ENCODE measurements at regions not wholly inside any gene's neighbourhood (a gene's known extent, or its start where the extent isn't known, plus 50 kb on each side); places are given as distances from the start of the nearest gene placed in this dataset.

DNA sequence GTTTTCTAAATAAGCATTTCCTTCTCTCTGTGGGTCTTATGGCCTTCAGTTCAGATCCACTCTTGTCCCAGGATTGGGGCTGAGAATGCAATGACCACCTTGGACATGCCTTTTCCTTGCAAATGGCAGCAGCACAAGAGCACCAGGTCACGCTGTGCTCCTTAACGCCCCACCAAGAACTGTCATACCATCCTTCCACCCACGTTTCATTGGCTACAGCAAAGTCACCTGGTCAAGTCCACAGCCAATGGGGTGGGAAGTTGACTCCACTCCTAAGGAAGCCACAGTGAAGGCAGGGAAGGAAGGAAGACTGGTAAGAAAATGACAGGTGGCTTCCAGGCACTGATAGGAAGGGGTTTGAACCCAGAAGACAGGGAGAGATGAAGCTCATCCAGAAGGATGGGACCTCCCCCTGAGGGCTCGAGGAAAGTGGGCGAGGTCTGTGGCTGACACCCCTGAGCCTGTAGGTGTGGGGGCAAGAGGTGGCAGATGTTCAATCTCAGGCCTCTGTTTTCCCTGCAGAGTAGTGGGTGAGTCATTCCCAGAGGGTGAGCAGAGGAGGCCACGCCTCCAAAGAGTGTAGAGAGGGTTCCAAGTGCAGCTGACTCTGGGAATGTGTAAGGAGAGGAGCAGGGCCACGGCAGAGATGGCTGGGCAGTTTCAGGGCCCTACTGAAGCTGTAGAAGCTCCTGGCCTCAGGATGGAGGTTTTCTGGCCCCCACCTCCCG lies 113.5 kb upstream of the VRK1 start:
- H3K4me1 Mint-ChIP-seq (ENCODE audit: unreplicated experiment): peaks cover 4% of the 10 kb centered on the region
- H3K36me3 Mint-ChIP-seq: no peaks in the 10 kb centered on the region
- H3K27ac Mint-ChIP-seq: no peak overlapping the region
- no peak overlapping the region for H3K4me3 Mint-ChIP-seq
- TF ChIP-seq, protein P1, sequence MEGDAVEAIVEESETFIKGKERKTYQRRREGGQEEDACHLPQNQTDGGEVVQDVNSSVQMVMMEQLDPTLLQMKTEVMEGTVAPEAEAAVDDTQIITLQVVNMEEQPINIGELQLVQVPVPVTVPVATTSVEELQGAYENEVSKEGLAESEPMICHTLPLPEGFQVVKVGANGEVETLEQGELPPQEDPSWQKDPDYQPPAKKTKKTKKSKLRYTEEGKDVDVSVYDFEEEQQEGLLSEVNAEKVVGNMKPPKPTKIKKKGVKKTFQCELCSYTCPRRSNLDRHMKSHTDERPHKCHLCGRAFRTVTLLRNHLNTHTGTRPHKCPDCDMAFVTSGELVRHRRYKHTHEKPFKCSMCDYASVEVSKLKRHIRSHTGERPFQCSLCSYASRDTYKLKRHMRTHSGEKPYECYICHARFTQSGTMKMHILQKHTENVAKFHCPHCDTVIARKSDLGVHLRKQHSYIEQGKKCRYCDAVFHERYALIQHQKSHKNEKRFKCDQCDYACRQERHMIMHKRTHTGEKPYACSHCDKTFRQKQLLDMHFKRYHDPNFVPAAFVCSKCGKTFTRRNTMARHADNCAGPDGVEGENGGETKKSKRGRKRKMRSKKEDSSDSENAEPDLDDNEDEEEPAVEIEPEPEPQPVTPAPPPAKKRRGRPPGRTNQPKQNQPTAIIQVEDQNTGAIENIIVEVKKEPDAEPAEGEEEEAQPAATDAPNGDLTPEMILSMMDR (conservative IDR thresholded peaks at IDR 0.05): no peak
- peaks cover 12% of the 10 kb centered on the region for H3K27me3 Mint-ChIP-seq
- DNase-seq (ENCODE audit: extremely low spot score, unreplicated experiment): no peak
- H3K9me3 Mint-ChIP-seq: no peaks in the 10 kb centered on the region

DNA sequence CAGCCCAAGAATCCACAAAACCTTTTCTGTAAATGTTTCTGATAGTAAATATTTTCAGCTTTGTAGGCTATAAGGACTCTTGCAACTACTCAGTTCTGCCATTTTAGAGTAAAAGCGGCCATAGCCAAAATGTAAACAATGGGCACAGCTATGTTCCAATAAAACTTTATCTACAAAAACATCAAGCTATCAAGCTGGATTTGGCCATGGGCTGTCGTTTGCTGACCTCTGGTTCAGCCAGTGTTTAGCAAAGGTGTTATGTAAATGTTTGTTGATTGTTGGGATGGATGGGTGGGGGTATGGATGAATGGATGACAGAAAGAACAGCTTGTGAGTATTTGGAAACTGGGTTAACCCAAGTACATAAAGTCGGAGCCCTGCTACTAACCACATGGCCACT lies 111.1 kb upstream of the VRK1 start:
- Mint-ChIP-seq H3K36me3 (no peaks in the 10 kb centered on the region), H3K27me3 (peaks cover 8% of the 10 kb centered on the region), H3K9me3 (no peaks in the 10 kb centered on the region), H3K4me1 (ENCODE audit: unreplicated experiment) (peaks cover 8% of the 10 kb centered on the region), H3K4me3 (no peak overlapping the region), H3K27ac (no peak overlapping the region)
- DNase-seq (ENCODE audit: extremely low spot score, unreplicated experiment): no peak
- TF ChIP-seq, protein P1 (conservative IDR thresholded peaks at IDR 0.05): no peak

DNA sequence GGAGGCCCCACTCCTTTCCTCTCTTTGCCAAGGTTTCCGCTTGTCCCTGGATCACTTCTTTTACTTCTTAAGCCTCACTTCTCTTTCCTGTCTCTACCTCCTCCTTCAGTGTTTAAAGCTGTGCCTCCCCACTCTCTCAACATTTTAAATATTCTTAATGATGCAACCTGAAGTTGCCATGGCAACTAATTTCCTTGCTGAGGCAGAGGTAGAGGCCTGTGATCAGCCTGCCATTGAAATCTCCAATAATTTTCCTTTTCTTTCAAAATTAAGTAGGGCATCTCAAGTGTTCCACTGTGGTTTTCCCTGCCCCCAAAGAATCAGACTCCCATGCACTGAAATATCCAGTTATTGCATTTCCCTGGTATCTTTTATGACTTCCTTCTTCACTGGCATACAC lies 108.6 kb upstream of the VRK1 start:
- peaks cover 8% of the 10 kb centered on the region for H3K4me1 Mint-ChIP-seq (ENCODE audit: unreplicated experiment)
- no peak overlapping the region for H3K4me3 Mint-ChIP-seq
- no peaks in the 10 kb centered on the region for H3K36me3 Mint-ChIP-seq
- no peak for DNase-seq (ENCODE audit: extremely low spot score, unreplicated experiment)
- no peak overlapping the region for H3K27ac Mint-ChIP-seq
- TF ChIP-seq, protein P1 (conservative IDR thresholded peaks at IDR 0.05): no peak
- H3K27me3 Mint-ChIP-seq: peaks cover 3% of the 10 kb centered on the region
- H3K9me3 Mint-ChIP-seq: no peaks in the 10 kb centered on the region

DNA sequence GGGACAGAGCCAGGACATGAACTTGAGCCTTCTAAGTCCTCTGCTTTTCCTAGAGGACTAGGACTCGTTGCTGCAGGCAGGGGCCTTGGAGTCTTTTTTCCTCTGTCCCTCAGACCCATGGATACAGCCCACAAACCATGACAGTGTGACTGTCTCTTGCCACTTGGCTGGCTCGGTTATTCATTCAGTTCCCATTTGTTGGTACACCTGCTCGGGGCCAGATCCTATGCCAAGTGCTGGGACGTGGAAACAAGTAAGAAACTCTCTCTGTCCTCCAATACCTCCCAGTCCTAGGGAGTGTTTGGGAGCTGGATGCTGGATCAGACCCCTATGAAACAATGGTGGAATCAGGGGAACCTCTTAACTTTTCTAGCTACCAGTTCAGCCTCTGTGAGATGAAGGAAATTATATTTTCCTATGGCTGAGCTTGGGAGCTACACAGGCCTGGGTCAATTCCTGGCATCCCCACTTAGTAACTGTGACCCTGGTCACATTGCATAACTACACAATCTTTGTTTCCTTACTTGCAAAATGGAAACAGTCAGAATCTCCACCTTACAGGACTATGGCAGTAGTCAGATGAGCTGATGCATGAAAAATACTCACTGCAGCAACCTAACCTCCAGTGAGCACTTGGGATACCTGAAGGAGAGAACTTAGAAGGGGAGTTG lies 106.3 kb upstream of the VRK1 start:
- Mint-ChIP-seq H3K4me3 (no peak overlapping the region), H3K4me1 (ENCODE audit: unreplicated experiment) (peaks cover 12% of the 10 kb centered on the region), H3K36me3 (no peaks in the 10 kb centered on the region), H3K9me3 (no peaks in the 10 kb centered on the region), H3K27me3 (peaks cover 4% of the 10 kb centered on the region), H3K27ac (no peak overlapping the region)
- TF ChIP-seq, protein P1 (conservative IDR thresholded peaks at IDR 0.05): no peak
- no peak for DNase-seq (ENCODE audit: extremely low spot score, unreplicated experiment)

DNA sequence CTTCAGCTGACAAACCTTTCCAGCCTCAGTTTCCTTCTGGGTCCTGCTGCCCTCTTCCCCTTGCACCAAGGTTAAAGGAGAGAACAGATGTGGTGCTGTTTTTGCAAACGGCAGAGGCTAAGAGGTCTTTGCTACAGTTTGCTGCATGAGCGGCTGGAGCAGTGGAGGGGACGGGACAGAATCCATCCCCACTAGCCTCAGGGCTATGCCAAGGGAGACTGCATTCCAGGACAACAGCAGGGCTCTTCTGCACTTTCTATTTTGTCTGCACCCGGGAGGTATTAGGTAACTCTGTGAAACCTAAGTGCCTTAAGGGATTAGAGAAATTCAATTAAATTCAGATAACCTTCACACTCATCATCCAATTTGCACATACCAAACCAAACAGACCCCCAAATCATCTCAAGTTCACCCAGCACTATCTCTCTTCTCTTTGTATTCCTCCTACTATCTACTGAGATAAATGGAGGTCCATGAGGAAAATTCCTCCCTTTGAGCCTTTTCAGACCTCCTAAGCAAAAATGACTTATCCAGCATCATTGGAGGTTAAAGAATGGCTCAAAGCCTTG lies 103.8 kb upstream of the VRK1 start:
- Mint-ChIP-seq H3K9me3 (no peaks in the 10 kb centered on the region), H3K27ac (no peak overlapping the region), H3K4me3 (no peak overlapping the region), H3K27me3 (peaks cover 8% of the 10 kb centered on the region), H3K36me3 (no peaks in the 10 kb centered on the region), H3K4me1 (ENCODE audit: unreplicated experiment) (peaks cover 18% of the 10 kb centered on the region)
- TF ChIP-seq, protein P1 (conservative IDR thresholded peaks at IDR 0.05): no peak
- no peak for DNase-seq (ENCODE audit: extremely low spot score, unreplicated experiment)
